ENCODE measurements at regions not wholly inside any gene's neighbourhood (a gene's known extent, or its start where the extent isn't known, plus 50 kb on each side); places are given as distances from the start of the nearest gene placed in this dataset.

GRCh38 chr2:8049851-8050571 is 631.8 kb upstream of the ID2 start:
- no peak for TF ChIP-seq CTCF (IDR thresholded peaks at IDR 0.05)
- peaks cover 0 to 4% of the 10 kb centered on the region in 2 experiments for H3K4me1 ChIP-seq (ENCODE audit: control insufficient read depth in 1 of 2, insufficient read depth in 1 of 2, low read depth in 1 of 2, low read length in 1 of 2)
- H3K4me3 ChIP-seq (ENCODE audit: low read depth in 1 of 2, low read length in 1 of 2) = no peak overlapping the region
- no peak overlapping the region for H3K27ac ChIP-seq
- H3K36me3 ChIP-seq = no peaks in the 10 kb centered on the region
- no peaks in the 10 kb centered on the region for H3K9me3 ChIP-seq
- no peaks in the 10 kb centered on the region for H3K27me3 ChIP-seq

GRCh38 chr2:8053216-8053615 is 628.6 kb upstream of the ID2 start:
- Histone ChIP-seq H3K36me3 (no peaks in the 10 kb centered on the region), H3K4me1 (ENCODE audit: control insufficient read depth in 1 of 2, insufficient read depth in 1 of 2, low read depth in 1 of 2, low read length in 1 of 2) (peaks cover 6 to 13% of the 10 kb centered on the region in 2 experiments), H3K4me3 (ENCODE audit: low read depth in 1 of 2, low read length in 1 of 2) (no peak overlapping the region), H3K27me3 (no peaks in the 10 kb centered on the region), H3K9me3 (no peaks in the 10 kb centered on the region), H3K27ac (no peak overlapping the region)
- no peak for TF ChIP-seq CTCF (IDR thresholded peaks at IDR 0.05)

GRCh38 chr2:8054070-8054469 is 627.8 kb upstream of the ID2 start:
- Histone ChIP-seq H3K4me3 (ENCODE audit: low read depth in 1 of 2, low read length in 1 of 2) (no peak overlapping the region), H3K36me3 (no peaks in the 10 kb centered on the region), H3K27me3 (no peaks in the 10 kb centered on the region), H3K27ac (no peak overlapping the region), H3K9me3 (no peaks in the 10 kb centered on the region), H3K4me1 (ENCODE audit: control insufficient read depth in 1 of 2, insufficient read depth in 1 of 2, low read depth in 1 of 2, low read length in 1 of 2) (peaks cover 15 to 22% of the 10 kb centered on the region in 2 experiments)
- no peak for TF ChIP-seq CTCF (IDR thresholded peaks at IDR 0.05)

- no peaks in the 10 kb centered on the region for H3K9me3 ChIP-seq
- peaks cover 33 to 48% of the 10 kb centered on the region in 2 experiments for H3K4me1 ChIP-seq (ENCODE audit: control insufficient read depth in 1 of 2, insufficient read depth in 1 of 2, low read depth in 1 of 2, low read length in 1 of 2)
- no peak overlapping the region for H3K4me3 ChIP-seq (ENCODE audit: low read depth in 1 of 2, low read length in 1 of 2)
- H3K27ac ChIP-seq = peak overlapping the region; percentile 84
- no peaks in the 10 kb centered on the region for H3K27me3 ChIP-seq
- TF ChIP-seq CTCF (IDR thresholded peaks at IDR 0.05) = no peak
- no peaks in the 10 kb centered on the region for H3K36me3 ChIP-seq
Measured at GRCh38 chr2:8058652-8059051, 623.2 kb upstream of the ID2 start.

GRCh38 chr2:8059255-8059654 is 622.6 kb upstream of the ID2 start:
- Histone ChIP-seq H3K36me3 (no peaks in the 10 kb centered on the region), H3K4me3 (ENCODE audit: low read depth in 1 of 2, low read length in 1 of 2) (no peak overlapping the region), H3K27ac (peak overlapping the region; percentile 84), H3K9me3 (no peaks in the 10 kb centered on the region), H3K4me1 (ENCODE audit: control insufficient read depth in 1 of 2, insufficient read depth in 1 of 2, low read depth in 1 of 2, low read length in 1 of 2) (peaks cover 33 to 48% of the 10 kb centered on the region in 2 experiments), H3K27me3 (no peaks in the 10 kb centered on the region)
- no peak for TF ChIP-seq CTCF (IDR thresholded peaks at IDR 0.05)
